ENCODE measurements at regions not wholly inside any gene's neighbourhood (a gene's known extent, or its start where the extent isn't known, plus 50 kb on each side); places are given as distances from the start of the nearest gene placed in this dataset.

DNA sequence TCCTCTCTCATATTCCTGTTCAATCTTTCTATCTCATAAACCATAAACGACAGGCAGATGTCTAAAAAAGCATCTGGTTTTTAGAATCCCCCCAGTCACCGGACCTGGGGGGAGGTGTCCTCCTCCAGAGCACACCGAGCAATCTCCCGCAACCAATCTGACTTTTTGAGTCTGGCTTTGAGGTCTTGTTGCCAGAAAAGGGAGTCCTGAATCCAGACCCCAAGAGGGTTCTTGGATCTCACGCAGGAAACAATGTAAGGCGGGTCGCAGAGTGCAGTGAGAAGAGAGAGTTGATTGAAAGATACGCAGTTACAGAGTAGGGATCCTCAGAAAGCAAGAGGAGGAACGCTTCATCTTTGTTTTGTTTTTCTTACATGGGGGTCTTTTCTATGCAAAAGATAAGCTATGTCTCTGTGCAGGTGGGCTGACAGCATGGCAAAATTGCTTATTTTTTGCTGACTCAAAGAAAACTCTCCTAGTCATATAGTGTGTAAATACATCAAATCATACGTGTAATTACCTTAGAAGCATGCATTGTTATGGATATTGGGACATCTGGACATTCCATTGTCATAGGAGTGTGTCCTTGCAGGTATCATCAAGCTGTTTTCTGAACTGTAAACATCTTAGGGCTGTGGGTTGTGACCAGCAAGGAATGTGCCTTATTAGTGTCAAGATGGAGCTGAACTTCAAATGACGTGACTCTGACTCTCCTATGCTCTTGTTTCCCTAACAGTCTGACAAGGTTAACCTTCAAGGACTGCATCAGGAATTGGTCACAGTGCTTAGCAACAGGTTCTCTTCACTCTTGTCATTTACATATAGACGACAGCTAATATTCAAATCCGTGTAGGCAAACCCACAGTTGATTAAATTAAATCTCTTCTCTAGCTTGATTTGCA, 159.3 kb upstream of the DAPK1 start:
- Mint-ChIP-seq H3K27me3 (peaks cover 18 to 43% of the 10 kb centered on the region in 2 donors), H3K4me3 (peak overlapping the region in 4 of 7 donors; percentile 33 to 67 (median 44)), H3K36me3 (no peaks in the 10 kb centered on the region), H3K27ac (peak overlapping the region in 1 of 8 donors; percentile 42), H3K9me3 (no peaks in the 10 kb centered on the region), H3K4me1 (peaks cover 11 to 12% (median 11%) of the 10 kb centered on the region in 3 donors)
- DNase-seq, result no peak
- H3K4me3 ChIP-seq (ENCODE audit: low read length), result no peak overlapping the region
- peaks cover 5% of the 10 kb centered on the region for H3K4me1 ChIP-seq (ENCODE audit: insufficient read depth, low read length)
- H3K36me3 ChIP-seq (ENCODE audit: insufficient read depth, low read length), result no peaks in the 10 kb centered on the region
- H3K27me3 ChIP-seq (ENCODE audit: insufficient read depth, low read length, poor library complexity, severe bottlenecking), result peaks cover 5% of the 10 kb centered on the region
- ChIA-PET POLR2A (no interaction called here), CTCF (interaction anchor here (1.5 kb wide), 1 partner anchor 891 kb away, joined by 3 read pairs; no protein-coding TSS in a partner anchor)
- no peak overlapping the region for H3K27ac ChIP-seq (ENCODE audit: low read depth, low read length)
- H3K9me3 ChIP-seq (ENCODE audit: low read length), result no peaks in the 10 kb centered on the region

DNA sequence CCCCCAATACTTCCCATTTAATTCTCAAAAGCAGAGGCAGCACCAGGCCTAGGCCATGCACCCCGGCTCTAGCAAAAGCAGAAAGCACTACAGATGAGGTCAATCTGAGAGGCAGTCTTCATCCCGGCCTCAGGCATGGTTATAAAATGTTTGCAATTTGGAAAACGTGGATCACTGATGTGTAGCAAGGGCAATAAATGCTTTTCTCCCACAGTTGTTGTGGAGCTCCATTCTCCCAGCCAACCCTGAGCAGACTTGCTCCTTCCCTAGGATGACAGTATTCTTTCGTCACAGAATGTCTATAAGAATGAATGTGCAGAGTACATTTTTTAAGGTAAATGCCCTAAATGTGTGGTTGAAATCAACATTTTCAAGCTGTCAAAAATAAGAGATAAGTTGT, 157.3 kb upstream of the DAPK1 start:
- CTCF ChIA-PET, result interaction anchor here (0.7 kb wide), 1 partner anchor 680 kb away, joined by 3 read pairs; no protein-coding TSS in a partner anchor

DNA sequence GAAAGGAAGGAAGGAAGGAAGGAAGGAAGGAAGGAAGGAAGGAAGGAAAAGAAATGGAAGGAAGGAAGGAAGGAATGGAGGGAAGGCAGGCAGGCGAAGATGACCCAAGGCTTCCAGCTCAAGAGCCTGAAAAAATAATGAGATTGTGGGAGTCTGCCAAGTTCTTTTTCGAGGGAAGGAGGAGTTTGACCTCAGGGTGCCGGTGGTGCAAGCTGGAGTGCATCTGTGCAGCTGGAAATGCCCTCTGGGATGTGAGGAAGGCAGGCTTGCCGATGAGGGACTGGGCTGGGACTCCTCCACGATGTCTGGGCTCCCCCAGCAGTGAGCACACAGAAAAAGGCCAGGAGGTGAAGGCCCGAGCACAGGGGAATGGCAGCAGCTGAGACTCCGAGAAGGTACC, 154.9 kb upstream of the DAPK1 start:
- H3K27me3 Mint-ChIP-seq, result peaks cover 2 to 41% of the 10 kb centered on the region in 2 donors
- H3K9me3 ChIP-seq (ENCODE audit: low read length), result no peaks in the 10 kb centered on the region
- no peak overlapping the region for H3K4me3 ChIP-seq (ENCODE audit: low read length)
- H3K27ac ChIP-seq (ENCODE audit: low read depth, low read length), result no peak overlapping the region
- H3K4me1 Mint-ChIP-seq, result peaks cover 3% of the 10 kb centered on the region in 3 donors
- H3K27ac Mint-ChIP-seq, result no peak overlapping the region
- H3K36me3 ChIP-seq (ENCODE audit: insufficient read depth, low read length), result no peaks in the 10 kb centered on the region
- no peaks in the 10 kb centered on the region for H3K36me3 Mint-ChIP-seq
- CTCF ChIA-PET, result no interaction called here
- peaks cover under 1% of the 10 kb centered on the region for H3K27me3 ChIP-seq (ENCODE audit: insufficient read depth, low read length, poor library complexity, severe bottlenecking)
- no peaks in the 10 kb centered on the region for H3K4me1 ChIP-seq (ENCODE audit: insufficient read depth, low read length)
- H3K4me3 Mint-ChIP-seq, result no peak overlapping the region
- POLR2A ChIA-PET, result no interaction called here
- no peak for DNase-seq
- peaks cover 0 to 2% (median 0%) of the 10 kb centered on the region in 5 donors for H3K9me3 Mint-ChIP-seq

More for the DNA sequence above, 157.3 kb upstream of the DAPK1 start:
- DNase-seq, result no peak
- peaks cover 11 to 12% (median 11%) of the 10 kb centered on the region in 3 donors for H3K4me1 Mint-ChIP-seq
- no peaks in the 10 kb centered on the region for H3K36me3 Mint-ChIP-seq
- no peaks in the 10 kb centered on the region for H3K36me3 ChIP-seq (ENCODE audit: insufficient read depth, low read length)
- no peaks in the 10 kb centered on the region for H3K9me3 Mint-ChIP-seq
- H3K27ac Mint-ChIP-seq, result no peak overlapping the region
- POLR2A ChIA-PET, result no interaction called here
- no peak overlapping the region for H3K4me3 ChIP-seq (ENCODE audit: low read length)
- peaks cover 5% of the 10 kb centered on the region for H3K4me1 ChIP-seq (ENCODE audit: insufficient read depth, low read length)
- H3K4me3 Mint-ChIP-seq, result no peak overlapping the region
- peaks cover 18 to 41% of the 10 kb centered on the region in 2 donors for H3K27me3 Mint-ChIP-seq
- H3K9me3 ChIP-seq (ENCODE audit: low read length), result no peaks in the 10 kb centered on the region
- H3K27me3 ChIP-seq (ENCODE audit: insufficient read depth, low read length, poor library complexity, severe bottlenecking), result peaks cover 5% of the 10 kb centered on the region
- H3K27ac ChIP-seq (ENCODE audit: low read depth, low read length), result no peak overlapping the region

DNA sequence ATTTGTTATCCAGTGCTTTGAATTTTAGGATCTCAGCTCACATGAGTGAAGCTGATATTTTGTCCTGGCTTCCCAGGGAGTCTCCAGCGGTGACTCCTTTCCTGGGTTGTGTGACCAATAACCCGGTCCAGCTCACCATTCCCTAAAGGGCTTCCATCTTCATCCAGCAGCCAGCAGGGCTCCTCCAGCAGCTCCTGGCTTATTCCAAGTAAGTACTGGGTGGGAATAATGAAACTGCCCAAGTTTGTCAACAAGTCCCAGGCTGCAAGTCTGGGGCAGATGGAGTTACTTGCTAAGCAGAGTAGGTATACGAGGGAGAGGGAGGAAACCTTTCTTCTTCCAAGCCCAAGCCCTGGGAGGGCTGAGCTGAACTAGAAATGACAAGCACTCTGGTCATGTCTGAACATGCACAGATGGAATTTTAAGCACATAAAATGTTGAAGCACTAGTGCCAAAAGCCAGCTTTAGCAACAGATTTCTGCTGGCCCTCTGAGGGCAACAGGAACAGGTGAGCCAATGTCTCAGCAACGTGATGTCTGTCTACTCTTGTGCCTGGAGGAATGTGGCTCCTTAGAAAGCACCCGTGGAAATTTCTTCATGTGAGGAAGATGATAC, 153.7 kb upstream of the DAPK1 start:
- no peak overlapping the region for H3K27ac ChIP-seq (ENCODE audit: low read depth, low read length)
- no peak overlapping the region for H3K4me3 ChIP-seq (ENCODE audit: low read length)
- Mint-ChIP-seq H3K4me3 (no peak overlapping the region), H3K4me1 (no peaks in the 10 kb centered on the region), H3K36me3 (no peaks in the 10 kb centered on the region), H3K27me3 (peaks cover 0 to 33% of the 10 kb centered on the region in 2 donors), H3K9me3 (peaks cover 0 to 3% (median 0%) of the 10 kb centered on the region in 5 donors), H3K27ac (no peak overlapping the region)
- H3K9me3 ChIP-seq (ENCODE audit: low read length), result no peaks in the 10 kb centered on the region
- H3K4me1 ChIP-seq (ENCODE audit: insufficient read depth, low read length), result no peaks in the 10 kb centered on the region
- CTCF ChIA-PET, result no interaction called here
- no peaks in the 10 kb centered on the region for H3K36me3 ChIP-seq (ENCODE audit: insufficient read depth, low read length)
- DNase-seq, result no peak
- POLR2A ChIA-PET, result no interaction called here
- no peaks in the 10 kb centered on the region for H3K27me3 ChIP-seq (ENCODE audit: insufficient read depth, low read length, poor library complexity, severe bottlenecking)

DNA sequence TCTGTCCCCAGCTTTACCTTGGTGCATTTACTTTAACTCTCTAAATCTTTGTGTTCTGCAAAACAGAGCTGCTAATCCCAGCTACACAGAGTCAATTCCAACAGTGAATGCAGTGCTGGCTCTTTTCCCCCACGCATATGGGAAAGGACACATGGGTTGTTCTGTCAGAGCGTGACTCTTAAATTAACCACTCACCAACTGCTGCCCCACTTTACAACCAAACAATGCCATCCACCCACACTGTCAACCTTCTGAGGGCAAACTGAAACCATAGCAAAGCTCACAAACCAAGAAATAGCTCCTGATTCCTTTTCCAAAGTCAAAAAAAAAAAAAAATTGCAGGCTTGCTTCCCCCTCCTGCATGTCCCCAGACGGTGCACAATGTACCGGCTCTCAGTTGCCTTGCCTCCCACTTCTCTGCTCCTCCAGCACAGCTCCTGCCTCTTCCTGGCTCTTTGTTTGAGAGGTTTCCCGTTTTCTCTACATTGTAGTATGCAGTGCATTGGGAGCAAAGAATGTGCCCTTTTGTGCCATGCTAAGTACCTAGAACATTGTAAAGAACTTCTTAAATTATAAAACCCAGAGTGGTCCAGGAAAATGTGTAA, 151.5 kb upstream of the DAPK1 start:
- Mint-ChIP-seq H3K27me3 (peaks cover 0 to 34% of the 10 kb centered on the region in 2 donors), H3K9me3 (peaks cover 0 to 8% (median 0%) of the 10 kb centered on the region in 5 donors), H3K36me3 (no peaks in the 10 kb centered on the region), H3K4me3 (no peak overlapping the region), H3K27ac (no peak overlapping the region), H3K4me1 (no peaks in the 10 kb centered on the region)
- H3K27ac ChIP-seq (ENCODE audit: low read depth, low read length), result no peak overlapping the region
- ChIA-PET POLR2A (no interaction called here), CTCF (no interaction called here)
- H3K4me1 ChIP-seq (ENCODE audit: insufficient read depth, low read length), result no peaks in the 10 kb centered on the region
- no peak overlapping the region for H3K4me3 ChIP-seq (ENCODE audit: low read length)
- no peaks in the 10 kb centered on the region for H3K27me3 ChIP-seq (ENCODE audit: insufficient read depth, low read length, poor library complexity, severe bottlenecking)
- no peaks in the 10 kb centered on the region for H3K36me3 ChIP-seq (ENCODE audit: insufficient read depth, low read length)
- no peaks in the 10 kb centered on the region for H3K9me3 ChIP-seq (ENCODE audit: low read length)
- no peak for DNase-seq

DNA sequence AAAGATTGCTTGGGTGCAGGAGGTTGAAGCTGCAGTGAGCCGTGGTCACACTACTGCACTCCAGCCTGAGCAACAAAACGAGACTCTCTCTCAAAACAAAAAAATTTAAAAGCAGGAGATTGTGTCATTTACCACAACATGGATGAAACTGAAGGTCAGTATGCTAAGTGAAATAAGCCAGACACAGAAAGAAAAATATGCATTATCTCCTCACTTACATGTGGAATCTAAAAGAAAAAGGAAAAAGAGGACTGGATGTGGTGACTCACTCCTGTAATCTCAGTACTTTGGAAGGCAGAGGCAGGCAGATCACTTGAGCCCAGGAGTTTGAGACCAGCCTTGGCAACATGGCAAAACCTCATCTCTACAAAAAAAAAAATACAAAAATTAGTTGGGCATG, 146.8 kb upstream of the DAPK1 start:
- H3K27ac Mint-ChIP-seq, result peak overlapping the region in 1 of 8 donors; percentile 79
- no peak overlapping the region for H3K4me3 ChIP-seq (ENCODE audit: low read length)
- H3K4me3 Mint-ChIP-seq, result no peak overlapping the region
- no peaks in the 10 kb centered on the region for H3K4me1 Mint-ChIP-seq
- H3K36me3 Mint-ChIP-seq, result no peaks in the 10 kb centered on the region
- DNase-seq, result no peak
- no peaks in the 10 kb centered on the region for H3K9me3 ChIP-seq (ENCODE audit: low read length)
- POLR2A ChIA-PET, result no interaction called here
- H3K36me3 ChIP-seq (ENCODE audit: insufficient read depth, low read length), result no peaks in the 10 kb centered on the region
- H3K27ac ChIP-seq (ENCODE audit: low read depth, low read length), result no peak overlapping the region
- no peaks in the 10 kb centered on the region for H3K27me3 ChIP-seq (ENCODE audit: insufficient read depth, low read length, poor library complexity, severe bottlenecking)
- no peaks in the 10 kb centered on the region for H3K4me1 ChIP-seq (ENCODE audit: insufficient read depth, low read length)
- CTCF ChIA-PET, result no interaction called here
- peaks cover 2 to 27% of the 10 kb centered on the region in 2 donors for H3K27me3 Mint-ChIP-seq
- H3K9me3 Mint-ChIP-seq, result peaks cover 0 to 8% (median 0%) of the 10 kb centered on the region in 5 donors

DNA sequence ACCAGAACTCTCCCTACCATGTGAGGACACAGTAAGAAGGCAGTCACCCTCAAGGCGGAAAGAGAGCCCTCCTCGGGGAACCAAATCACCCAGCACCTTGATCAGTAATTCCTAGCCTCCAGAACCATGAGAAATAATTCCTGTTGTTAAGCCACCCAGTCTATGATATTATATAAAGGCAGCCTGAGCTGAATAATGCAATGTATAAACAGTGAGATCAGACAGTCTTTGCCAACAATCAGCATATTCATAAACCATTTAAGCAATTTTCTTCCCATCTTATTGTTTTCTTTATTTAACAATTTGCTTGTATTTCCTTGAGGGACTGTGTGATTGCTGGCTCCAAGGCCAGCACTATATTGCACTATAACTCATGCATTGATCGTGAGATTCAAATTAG, 144.4 kb upstream of the DAPK1 start:
- DNase-seq, result no peak
- Histone ChIP-seq H3K4me3 (ENCODE audit: low read length) (no peak overlapping the region), H3K27ac (ENCODE audit: low read depth, low read length) (no peak overlapping the region), H3K27me3 (ENCODE audit: insufficient read depth, low read length, poor library complexity, severe bottlenecking) (no peaks in the 10 kb centered on the region), H3K4me1 (ENCODE audit: insufficient read depth, low read length) (no peaks in the 10 kb centered on the region), H3K9me3 (ENCODE audit: low read length) (no peaks in the 10 kb centered on the region), H3K36me3 (ENCODE audit: insufficient read depth, low read length) (no peaks in the 10 kb centered on the region)
- peaks cover 8 to 14% of the 10 kb centered on the region in 2 donors for H3K27me3 Mint-ChIP-seq
- H3K9me3 Mint-ChIP-seq, result peaks cover 0 to 8% (median 0%) of the 10 kb centered on the region in 5 donors
- no peak overlapping the region for H3K4me3 Mint-ChIP-seq
- H3K27ac Mint-ChIP-seq, result no peak overlapping the region
- no peaks in the 10 kb centered on the region for H3K36me3 Mint-ChIP-seq
- CTCF ChIA-PET, result no interaction called here
- POLR2A ChIA-PET, result no interaction called here
- H3K4me1 Mint-ChIP-seq, result no peaks in the 10 kb centered on the region

DNA sequence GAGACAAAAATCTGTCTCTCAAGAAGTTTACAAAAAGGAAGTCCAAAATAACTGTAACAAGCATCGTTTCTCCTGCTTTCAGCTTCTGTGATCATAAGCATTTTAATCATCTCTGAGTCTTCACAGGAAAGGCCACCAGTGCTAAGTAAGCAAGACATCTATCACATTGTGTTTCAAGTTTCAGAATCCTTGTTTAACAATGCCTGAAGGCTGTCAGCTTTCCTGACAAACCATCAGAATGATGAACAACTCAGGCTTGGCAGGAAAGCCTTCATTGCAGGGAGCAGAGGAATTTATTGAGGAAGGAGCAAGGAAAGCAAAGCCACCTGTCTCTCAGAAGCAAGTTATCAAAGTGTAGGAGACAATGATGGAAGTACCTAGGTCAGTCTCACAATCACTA, 143.5 kb upstream of the DAPK1 start:
- DNase-seq, result no peak
- no peaks in the 10 kb centered on the region for H3K4me1 Mint-ChIP-seq
- Histone ChIP-seq H3K36me3 (ENCODE audit: insufficient read depth, low read length) (no peaks in the 10 kb centered on the region), H3K4me1 (ENCODE audit: insufficient read depth, low read length) (no peaks in the 10 kb centered on the region), H3K27ac (ENCODE audit: low read depth, low read length) (no peak overlapping the region), H3K4me3 (ENCODE audit: low read length) (no peak overlapping the region), H3K9me3 (ENCODE audit: low read length) (no peaks in the 10 kb centered on the region), H3K27me3 (ENCODE audit: insufficient read depth, low read length, poor library complexity, severe bottlenecking) (no peaks in the 10 kb centered on the region)
- H3K4me3 Mint-ChIP-seq, result no peak overlapping the region
- no peak overlapping the region for H3K27ac Mint-ChIP-seq
- peaks cover 10 to 15% of the 10 kb centered on the region in 2 donors for H3K27me3 Mint-ChIP-seq
- ChIA-PET POLR2A (no interaction called here), CTCF (no interaction called here)
- no peaks in the 10 kb centered on the region for H3K36me3 Mint-ChIP-seq
- peaks cover 0 to 6% (median 0%) of the 10 kb centered on the region in 5 donors for H3K9me3 Mint-ChIP-seq
